ENCODE measurements at regions not wholly inside any gene's neighbourhood (a gene's known extent, or its start where the extent isn't known, plus 50 kb on each side); places are given as distances from the start of the nearest gene placed in this dataset.

GRCh38 chr22:47619631-47620030 is 857.2 kb downstream of the TBC1D22A start:
- ATAC-seq (ENCODE audit: low read depth) (no peak), DNase-seq (ENCODE audit: low spot score) (no peak)
- no peaks in the 10 kb centered on the region for H3K9me3 ChIP-seq (ENCODE audit: severe bottlenecking)
- no peak overlapping the region for H3K27ac ChIP-seq (ENCODE audit: poor library complexity, severe bottlenecking)
- H3K36me3 ChIP-seq (ENCODE audit: low read depth) = no peaks in the 10 kb centered on the region
- no peak for TF ChIP-seq CTCF (IDR thresholded peaks at IDR 0.05; ENCODE audit: poor library complexity, severe bottlenecking)
- no peaks in the 10 kb centered on the region for H3K4me1 ChIP-seq (ENCODE audit: insufficient read depth, poor library complexity, severe bottlenecking)
- H3K27me3 ChIP-seq (ENCODE audit: insufficient read depth, poor library complexity, severe bottlenecking) = no peaks in the 10 kb centered on the region
- H3K4me3 ChIP-seq (ENCODE audit: severe bottlenecking) = no peak overlapping the region

GRCh38 chr22:47618180-47619010 is 855.9 kb downstream of the TBC1D22A start:
- DNase-seq (ENCODE audit: low spot score) = no peak
- Histone ChIP-seq H3K9me3 (ENCODE audit: severe bottlenecking) (no peaks in the 10 kb centered on the region), H3K36me3 (ENCODE audit: low read depth) (no peaks in the 10 kb centered on the region), H3K4me1 (ENCODE audit: insufficient read depth, poor library complexity, severe bottlenecking) (no peaks in the 10 kb centered on the region), H3K4me3 (ENCODE audit: severe bottlenecking) (no peak overlapping the region), H3K27me3 (ENCODE audit: insufficient read depth, poor library complexity, severe bottlenecking) (no peaks in the 10 kb centered on the region), H3K27ac (ENCODE audit: poor library complexity, severe bottlenecking) (no peak overlapping the region)
- ATAC-seq (ENCODE audit: low read depth) = no peak
- no peak for TF ChIP-seq CTCF (IDR thresholded peaks at IDR 0.05; ENCODE audit: poor library complexity, severe bottlenecking)

- Histone ChIP-seq H3K27me3 (ENCODE audit: insufficient read depth, poor library complexity, severe bottlenecking) (no peaks in the 10 kb centered on the region), H3K36me3 (ENCODE audit: low read depth) (no peaks in the 10 kb centered on the region), H3K4me3 (ENCODE audit: severe bottlenecking) (no peak overlapping the region), H3K27ac (ENCODE audit: poor library complexity, severe bottlenecking) (no peak overlapping the region), H3K9me3 (ENCODE audit: severe bottlenecking) (no peaks in the 10 kb centered on the region), H3K4me1 (ENCODE audit: insufficient read depth, poor library complexity, severe bottlenecking) (no peaks in the 10 kb centered on the region)
- no peak for DNase-seq (ENCODE audit: low spot score)
- TF ChIP-seq CTCF (IDR thresholded peaks at IDR 0.05; ENCODE audit: poor library complexity, severe bottlenecking) = no peak
- ATAC-seq (ENCODE audit: low read depth) = no peak
These were observed 854.7 kb downstream of the TBC1D22A start for GRCh38 chr22:47617186-47617585.

- no peaks in the 10 kb centered on the region for H3K9me3 ChIP-seq (ENCODE audit: severe bottlenecking)
These were observed 854.1 kb downstream of the TBC1D22A start for GRCh38 chr22:47616396-47617020.

More at GRCh38 chr22:47616396-47617020, 854.1 kb downstream of the TBC1D22A start:
- DNase-seq (ENCODE audit: low spot score) (no peak), ATAC-seq (ENCODE audit: low read depth) (no peak)
- H3K27ac ChIP-seq (ENCODE audit: poor library complexity, severe bottlenecking) = no peak overlapping the region
- H3K36me3 ChIP-seq (ENCODE audit: low read depth) = no peaks in the 10 kb centered on the region
- H3K27me3 ChIP-seq (ENCODE audit: insufficient read depth, poor library complexity, severe bottlenecking) = no peaks in the 10 kb centered on the region
- H3K4me3 ChIP-seq (ENCODE audit: severe bottlenecking) = no peak overlapping the region
- no peak for TF ChIP-seq CTCF (IDR thresholded peaks at IDR 0.05; ENCODE audit: poor library complexity, severe bottlenecking)
- H3K4me1 ChIP-seq (ENCODE audit: insufficient read depth, poor library complexity, severe bottlenecking) = no peaks in the 10 kb centered on the region
